ENCODE measurements at regions not wholly inside any gene's neighbourhood (a gene's known extent, or its start where the extent isn't known, plus 50 kb on each side); places are given as distances from the start of the nearest gene placed in this dataset.

DNA sequence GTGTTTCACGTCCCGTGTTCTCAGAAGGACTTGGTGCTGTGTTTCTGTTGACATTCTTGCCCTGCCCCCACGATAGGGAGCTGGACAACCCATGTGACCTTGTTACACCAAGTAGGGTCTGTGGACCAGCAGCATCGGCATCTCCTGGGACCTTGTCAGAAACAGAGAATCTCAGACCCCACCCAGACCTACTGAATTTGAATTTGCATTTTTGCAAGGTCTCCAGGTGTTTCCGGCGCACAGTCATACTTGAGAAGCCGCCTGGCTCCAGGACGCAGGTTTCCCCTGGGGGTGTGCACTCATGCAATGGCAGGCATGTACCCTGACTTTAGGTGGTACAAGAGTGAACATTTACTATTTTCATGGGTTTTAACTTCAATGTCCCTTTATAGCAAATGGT is 117.9 kb downstream of the TLE3 start:
- Histone ChIP-seq H3K4me3 (ENCODE audit: low read depth in 1 of 3, low read length in 3 of 3) (no peak overlapping the region), H3K4me1 (ENCODE audit: control insufficient read depth in 4 of 4, insufficient read depth in 4 of 4, low read length in 3 of 4) (no peaks in the 10 kb centered on the region), H3K9me3 (ENCODE audit: control insufficient read depth in 4 of 4, low read length in 3 of 4) (no peaks in the 10 kb centered on the region), H3K36me3 (ENCODE audit: control insufficient read depth in 4 of 4, insufficient read depth in 3 of 4, low read depth in 1 of 4, low read length in 3 of 4) (no peaks in the 10 kb centered on the region), H3K27ac (ENCODE audit: low read depth in 1 of 2, low read length in 2 of 2) (no peak overlapping the region), H3K9ac (ENCODE audit: low read depth in 1 of 2, low read length in 2 of 2) (no peak overlapping the region), H3K27me3 (ENCODE audit: control insufficient read depth in 4 of 4, insufficient read depth in 4 of 4, low read length in 3 of 4) (peaks cover 0 to 8% (median 6%) of the 10 kb centered on the region in 4 donors)
- DNase-seq (ENCODE audit: low spot score): no peak
- TF ChIP-seq, protein P1, sequence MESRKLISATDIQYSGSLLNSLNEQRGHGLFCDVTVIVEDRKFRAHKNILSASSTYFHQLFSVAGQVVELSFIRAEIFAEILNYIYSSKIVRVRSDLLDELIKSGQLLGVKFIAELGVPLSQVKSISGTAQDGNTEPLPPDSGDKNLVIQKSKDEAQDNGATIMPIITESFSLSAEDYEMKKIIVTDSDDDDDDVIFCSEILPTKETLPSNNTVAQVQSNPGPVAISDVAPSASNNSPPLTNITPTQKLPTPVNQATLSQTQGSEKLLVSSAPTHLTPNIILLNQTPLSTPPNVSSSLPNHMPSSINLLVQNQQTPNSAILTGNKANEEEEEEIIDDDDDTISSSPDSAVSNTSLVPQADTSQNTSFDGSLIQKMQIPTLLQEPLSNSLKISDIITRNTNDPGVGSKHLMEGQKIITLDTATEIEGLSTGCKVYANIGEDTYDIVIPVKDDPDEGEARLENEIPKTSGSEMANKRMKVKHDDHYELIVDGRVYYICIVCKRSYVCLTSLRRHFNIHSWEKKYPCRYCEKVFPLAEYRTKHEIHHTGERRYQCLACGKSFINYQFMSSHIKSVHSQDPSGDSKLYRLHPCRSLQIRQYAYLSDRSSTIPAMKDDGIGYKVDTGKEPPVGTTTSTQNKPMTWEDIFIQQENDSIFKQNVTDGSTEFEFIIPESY (IDR thresholded peaks at IDR 0.05): no peak
- TF ChIP-seq JUND (IDR thresholded peaks at IDR 0.05): no peak
- TF ChIP-seq FOXA2 (IDR thresholded peaks at IDR 0.05): no peak
- no peak for TF ChIP-seq FOXA1 (IDR thresholded peaks at IDR 0.05)
- no peak for TF ChIP-seq TAF1 (conservative IDR thresholded peaks at IDR 0.05)
- TF ChIP-seq, protein P2, sequence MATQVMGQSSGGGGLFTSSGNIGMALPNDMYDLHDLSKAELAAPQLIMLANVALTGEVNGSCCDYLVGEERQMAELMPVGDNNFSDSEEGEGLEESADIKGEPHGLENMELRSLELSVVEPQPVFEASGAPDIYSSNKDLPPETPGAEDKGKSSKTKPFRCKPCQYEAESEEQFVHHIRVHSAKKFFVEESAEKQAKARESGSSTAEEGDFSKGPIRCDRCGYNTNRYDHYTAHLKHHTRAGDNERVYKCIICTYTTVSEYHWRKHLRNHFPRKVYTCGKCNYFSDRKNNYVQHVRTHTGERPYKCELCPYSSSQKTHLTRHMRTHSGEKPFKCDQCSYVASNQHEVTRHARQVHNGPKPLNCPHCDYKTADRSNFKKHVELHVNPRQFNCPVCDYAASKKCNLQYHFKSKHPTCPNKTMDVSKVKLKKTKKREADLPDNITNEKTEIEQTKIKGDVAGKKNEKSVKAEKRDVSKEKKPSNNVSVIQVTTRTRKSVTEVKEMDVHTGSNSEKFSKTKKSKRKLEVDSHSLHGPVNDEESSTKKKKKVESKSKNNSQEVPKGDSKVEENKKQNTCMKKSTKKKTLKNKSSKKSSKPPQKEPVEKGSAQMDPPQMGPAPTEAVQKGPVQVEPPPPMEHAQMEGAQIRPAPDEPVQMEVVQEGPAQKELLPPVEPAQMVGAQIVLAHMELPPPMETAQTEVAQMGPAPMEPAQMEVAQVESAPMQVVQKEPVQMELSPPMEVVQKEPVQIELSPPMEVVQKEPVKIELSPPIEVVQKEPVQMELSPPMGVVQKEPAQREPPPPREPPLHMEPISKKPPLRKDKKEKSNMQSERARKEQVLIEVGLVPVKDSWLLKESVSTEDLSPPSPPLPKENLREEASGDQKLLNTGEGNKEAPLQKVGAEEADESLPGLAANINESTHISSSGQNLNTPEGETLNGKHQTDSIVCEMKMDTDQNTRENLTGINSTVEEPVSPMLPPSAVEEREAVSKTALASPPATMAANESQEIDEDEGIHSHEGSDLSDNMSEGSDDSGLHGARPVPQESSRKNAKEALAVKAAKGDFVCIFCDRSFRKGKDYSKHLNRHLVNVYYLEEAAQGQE (IDR thresholded peaks at IDR 0.05): no peak
- TF ChIP-seq, protein P3, sequence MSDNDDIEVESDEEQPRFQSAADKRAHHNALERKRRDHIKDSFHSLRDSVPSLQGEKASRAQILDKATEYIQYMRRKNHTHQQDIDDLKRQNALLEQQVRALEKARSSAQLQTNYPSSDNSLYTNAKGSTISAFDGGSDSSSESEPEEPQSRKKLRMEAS (IDR thresholded peaks at IDR 0.05): no peak
- TF ChIP-seq, protein P4, sequence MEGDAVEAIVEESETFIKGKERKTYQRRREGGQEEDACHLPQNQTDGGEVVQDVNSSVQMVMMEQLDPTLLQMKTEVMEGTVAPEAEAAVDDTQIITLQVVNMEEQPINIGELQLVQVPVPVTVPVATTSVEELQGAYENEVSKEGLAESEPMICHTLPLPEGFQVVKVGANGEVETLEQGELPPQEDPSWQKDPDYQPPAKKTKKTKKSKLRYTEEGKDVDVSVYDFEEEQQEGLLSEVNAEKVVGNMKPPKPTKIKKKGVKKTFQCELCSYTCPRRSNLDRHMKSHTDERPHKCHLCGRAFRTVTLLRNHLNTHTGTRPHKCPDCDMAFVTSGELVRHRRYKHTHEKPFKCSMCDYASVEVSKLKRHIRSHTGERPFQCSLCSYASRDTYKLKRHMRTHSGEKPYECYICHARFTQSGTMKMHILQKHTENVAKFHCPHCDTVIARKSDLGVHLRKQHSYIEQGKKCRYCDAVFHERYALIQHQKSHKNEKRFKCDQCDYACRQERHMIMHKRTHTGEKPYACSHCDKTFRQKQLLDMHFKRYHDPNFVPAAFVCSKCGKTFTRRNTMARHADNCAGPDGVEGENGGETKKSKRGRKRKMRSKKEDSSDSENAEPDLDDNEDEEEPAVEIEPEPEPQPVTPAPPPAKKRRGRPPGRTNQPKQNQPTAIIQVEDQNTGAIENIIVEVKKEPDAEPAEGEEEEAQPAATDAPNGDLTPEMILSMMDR (IDR thresholded peaks at IDR 0.05; ENCODE audit: low read depth, low read length, missing input control): no peak
- no peak for TF ChIP-seq NR2F2 (IDR thresholded peaks at IDR 0.05)
- no peak for TF ChIP-seq SP1 (IDR thresholded peaks at IDR 0.05)
- TF ChIP-seq YY1 (IDR thresholded peaks at IDR 0.05): no peak
- TF ChIP-seq RXRA (IDR thresholded peaks at IDR 0.05): no peak
- TF ChIP-seq, protein P5, sequence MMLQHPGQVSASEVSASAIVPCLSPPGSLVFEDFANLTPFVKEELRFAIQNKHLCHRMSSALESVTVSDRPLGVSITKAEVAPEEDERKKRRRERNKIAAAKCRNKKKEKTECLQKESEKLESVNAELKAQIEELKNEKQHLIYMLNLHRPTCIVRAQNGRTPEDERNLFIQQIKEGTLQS (IDR thresholded peaks at IDR 0.05): no peak
- TF ChIP-seq EGR1 (IDR thresholded peaks at IDR 0.05; ENCODE audit: low read depth in 2 of 2): no peak
- TF ChIP-seq HNF4G (IDR thresholded peaks at IDR 0.05): no peak
- TF ChIP-seq RAD21 (IDR thresholded peaks at IDR 0.05): no peak
- TF ChIP-seq HNF4A (conservative IDR thresholded peaks at IDR 0.05): no peak
- no peak for TF ChIP-seq GABPA (IDR thresholded peaks at IDR 0.05 in 1 of 2, conservative IDR thresholded peaks at IDR 0.05 in 1 of 2)
- 68% methylated on average over 8 of the region's 8 CpGs for WGBS

Measured in liver (tissue), 8 donors.